Gastroesophageal sphincter (tissue), 3 donors: ENCODE measurements at regions not wholly inside any gene's neighbourhood (a gene's known extent, or its start where the extent isn't known, plus 50 kb on each side); places are given as distances from the start of the nearest gene placed in this dataset.

Experiments used
- CTCF ChIP-seq, 4 experiments: fragments of 200-600 bp in 2 of 4; fragments of 450-650 bp in 2 of 4; sonication (generic) in 1 of 4; IDR thresholded peaks; one replicate each; pipeline ENCODE4 v1.5.1; 2017 to 2019; ENCODE audit warnings: antibody characterized with exemption in 4 of 4, mild to moderate bottlenecking in 2 of 4, moderate library complexity in 2 of 4
- POLR2A ChIP-seq, 2 donors: fragments of 450-650 bp; IDR thresholded peaks; one replicate each; pipeline ENCODE4 v1.6.1; 2017; ENCODE audit warnings: antibody characterized with exemption in 2 of 2, mild to moderate bottlenecking in 2 of 2, moderate library complexity in 1 of 2

- TF ChIP-seq CTCF (IDR thresholded peaks at IDR 0.05) (no peak), POLR2A (IDR thresholded peaks at IDR 0.05) (no peak)
Observed at GRCh38 chr3:178205740-178206139, 330.5 kb upstream of the KCNMB2 start.
